ENCODE measurements at regions not wholly inside any gene's neighbourhood (a gene's known extent, or its start where the extent isn't known, plus 50 kb on each side); places are given as distances from the start of the nearest gene placed in this dataset.

DNA sequence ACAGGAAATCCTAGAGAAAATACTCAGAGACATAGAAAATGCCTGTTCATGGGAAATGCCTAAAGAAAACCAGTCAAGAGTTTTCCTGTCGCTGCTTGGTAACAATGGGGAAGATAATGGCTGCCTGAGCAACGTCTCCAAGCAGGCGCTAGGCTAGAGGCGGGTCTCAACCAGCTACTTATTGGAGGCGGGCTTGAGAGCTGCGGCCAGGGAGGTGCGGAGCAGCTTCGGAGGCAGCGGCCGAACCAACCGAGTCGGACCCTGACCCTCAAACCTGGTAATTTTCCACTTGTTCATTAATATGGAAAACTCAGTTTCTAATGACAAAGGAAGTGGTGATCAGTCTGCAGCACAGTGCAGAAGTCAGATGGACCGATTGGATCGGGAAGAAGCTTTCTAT lies 173.1 kb downstream of the DTWD1 start:
- TF ChIP-seq, protein P1, sequence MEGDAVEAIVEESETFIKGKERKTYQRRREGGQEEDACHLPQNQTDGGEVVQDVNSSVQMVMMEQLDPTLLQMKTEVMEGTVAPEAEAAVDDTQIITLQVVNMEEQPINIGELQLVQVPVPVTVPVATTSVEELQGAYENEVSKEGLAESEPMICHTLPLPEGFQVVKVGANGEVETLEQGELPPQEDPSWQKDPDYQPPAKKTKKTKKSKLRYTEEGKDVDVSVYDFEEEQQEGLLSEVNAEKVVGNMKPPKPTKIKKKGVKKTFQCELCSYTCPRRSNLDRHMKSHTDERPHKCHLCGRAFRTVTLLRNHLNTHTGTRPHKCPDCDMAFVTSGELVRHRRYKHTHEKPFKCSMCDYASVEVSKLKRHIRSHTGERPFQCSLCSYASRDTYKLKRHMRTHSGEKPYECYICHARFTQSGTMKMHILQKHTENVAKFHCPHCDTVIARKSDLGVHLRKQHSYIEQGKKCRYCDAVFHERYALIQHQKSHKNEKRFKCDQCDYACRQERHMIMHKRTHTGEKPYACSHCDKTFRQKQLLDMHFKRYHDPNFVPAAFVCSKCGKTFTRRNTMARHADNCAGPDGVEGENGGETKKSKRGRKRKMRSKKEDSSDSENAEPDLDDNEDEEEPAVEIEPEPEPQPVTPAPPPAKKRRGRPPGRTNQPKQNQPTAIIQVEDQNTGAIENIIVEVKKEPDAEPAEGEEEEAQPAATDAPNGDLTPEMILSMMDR (IDR thresholded peaks at IDR 0.05), result no peak
- TF ChIP-seq EP300 (IDR thresholded peaks at IDR 0.05) (no peak), POLR2A (IDR thresholded peaks at IDR 0.05) (no peak)

All from stomach (tissue), 4 donors.